HG03097 (cell line): ENCODE measurements at regions not wholly inside any gene's neighbourhood (a gene's known extent, or its start where the extent isn't known, plus 50 kb on each side); places are given as distances from the start of the nearest gene placed in this dataset.

Experiments used
- ATAC-seq: cut with Tn5 transposase; IDR thresholded peaks from one replicate; pipeline ENCODE4 v1.9.1; 2021; ENCODE audit not compliant: unreplicated experiment, low FRiP score

DNA sequence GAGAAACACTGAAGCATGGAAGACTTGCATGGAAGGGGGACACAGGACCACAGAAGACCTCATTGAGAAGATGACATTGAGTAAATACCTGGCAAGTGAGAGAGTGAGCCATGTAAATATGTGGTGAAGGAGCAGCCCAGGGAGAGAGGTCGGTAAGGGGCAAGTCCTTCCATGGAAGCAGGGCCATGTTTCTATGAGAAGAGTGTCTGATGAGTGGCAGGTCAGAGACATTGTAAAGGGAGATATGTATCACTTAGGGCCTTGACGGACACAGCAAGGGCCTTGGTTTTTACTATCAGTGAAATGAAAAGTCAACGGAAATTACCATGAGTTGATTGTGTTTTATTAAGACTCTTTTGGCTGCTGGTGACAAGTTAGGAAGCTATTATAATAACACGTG, 336.4 kb downstream of the PLK2 start:
- no peak for ATAC-seq

DNA sequence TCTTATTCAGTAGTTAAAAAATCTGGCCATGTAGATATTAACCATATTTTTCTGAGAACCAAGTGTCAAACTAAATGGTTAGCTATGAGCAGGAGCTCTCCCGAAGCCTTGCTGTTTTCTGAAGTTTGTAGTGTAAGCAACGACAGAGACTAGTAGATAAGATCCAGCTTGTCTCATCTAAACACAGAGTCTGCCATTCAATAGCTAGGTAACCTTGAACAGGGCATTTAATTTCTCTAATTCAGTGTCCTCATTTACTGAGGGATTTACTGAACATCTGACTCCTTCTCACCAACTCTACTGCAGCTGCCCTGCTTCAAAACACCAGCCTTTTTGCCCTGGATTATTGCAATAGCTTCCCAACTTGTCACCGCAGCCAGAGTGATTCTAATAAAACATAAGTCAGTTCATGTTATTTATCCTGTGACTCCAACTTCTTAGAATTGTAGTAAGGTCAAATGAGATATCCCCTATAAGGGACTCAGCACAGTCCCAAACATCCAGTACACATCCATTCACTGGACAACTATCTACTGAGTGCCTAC, 337.0 kb downstream of the PLK2 start:
- ATAC-seq = no peak

DNA sequence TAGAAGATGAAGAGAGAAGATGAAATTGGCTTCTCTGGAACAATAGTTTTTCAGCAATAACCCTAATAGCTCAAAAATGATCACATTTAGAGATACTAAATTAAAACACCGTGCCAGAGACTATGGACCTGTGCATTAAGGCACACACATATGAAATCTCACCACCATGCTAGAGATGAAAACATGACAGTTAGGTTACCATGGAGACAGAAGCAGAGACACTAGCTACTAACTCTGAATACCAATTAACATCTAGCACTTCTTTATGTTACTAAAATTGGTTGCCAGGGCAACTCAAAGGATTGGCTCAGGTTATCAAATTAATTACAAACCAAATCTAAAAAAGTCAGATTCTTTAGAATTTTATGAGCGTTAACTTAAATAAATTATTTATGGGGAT, 337.7 kb downstream of the PLK2 start:
- no peak for ATAC-seq

DNA sequence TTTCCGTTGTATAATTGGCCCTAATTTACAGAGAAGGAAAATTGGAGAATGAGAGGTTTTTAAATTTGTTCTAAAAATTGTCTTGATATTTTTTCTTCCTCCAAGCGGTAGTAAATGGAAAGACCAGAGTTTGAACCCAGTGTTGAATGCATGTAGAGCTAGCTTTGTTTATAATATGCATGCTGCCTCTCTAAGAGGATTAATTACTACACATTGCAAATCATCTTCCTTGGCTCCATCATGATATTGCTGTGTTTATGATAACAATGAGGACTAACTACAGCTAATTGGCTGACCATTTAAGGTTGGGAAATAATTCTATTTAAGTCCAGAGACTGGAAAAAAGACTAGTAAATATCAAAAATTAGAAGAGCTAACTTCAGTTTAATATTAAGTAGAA, 338.5 kb downstream of the PLK2 start:
- no peak for ATAC-seq

DNA sequence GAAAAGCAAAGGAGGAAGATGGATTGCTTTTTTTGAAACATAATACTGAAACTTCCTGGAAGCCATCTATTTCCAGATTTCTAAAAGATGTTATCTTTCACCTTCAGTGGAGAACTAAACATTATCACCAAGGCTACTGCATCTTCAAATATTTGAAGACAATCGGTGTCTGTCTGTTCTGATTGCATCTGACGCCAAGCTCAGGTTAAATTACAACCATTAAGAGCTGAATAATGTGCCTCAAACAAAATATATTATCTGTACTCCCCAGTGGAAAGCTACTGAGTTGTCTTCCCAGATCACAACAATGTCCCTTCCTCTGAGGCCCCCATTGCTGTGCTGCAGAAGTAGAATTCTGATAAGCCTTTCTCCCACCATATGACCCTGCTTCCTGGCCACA, 342.3 kb downstream of the PLK2 start:
- no peak for ATAC-seq

DNA sequence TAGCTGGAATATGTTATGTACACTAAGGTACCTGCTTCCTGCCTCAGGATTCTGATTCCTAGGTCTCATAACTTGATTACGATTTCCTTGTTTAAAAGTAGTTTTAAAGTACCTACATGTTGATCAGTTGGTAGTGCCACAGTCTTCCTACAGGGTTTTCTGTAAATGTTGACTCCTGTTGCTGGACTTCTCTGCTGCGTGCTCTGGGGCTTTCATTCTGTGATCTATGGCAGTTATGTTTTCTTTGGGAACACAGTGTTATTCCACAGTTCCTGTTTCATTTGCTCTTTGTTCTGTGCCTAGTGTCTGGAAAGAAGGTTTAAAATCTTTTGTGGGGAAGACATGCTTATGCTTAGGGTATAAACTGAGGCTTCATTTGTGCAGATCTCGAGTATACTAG, 343.5 kb downstream of the PLK2 start:
- no peak for ATAC-seq

DNA sequence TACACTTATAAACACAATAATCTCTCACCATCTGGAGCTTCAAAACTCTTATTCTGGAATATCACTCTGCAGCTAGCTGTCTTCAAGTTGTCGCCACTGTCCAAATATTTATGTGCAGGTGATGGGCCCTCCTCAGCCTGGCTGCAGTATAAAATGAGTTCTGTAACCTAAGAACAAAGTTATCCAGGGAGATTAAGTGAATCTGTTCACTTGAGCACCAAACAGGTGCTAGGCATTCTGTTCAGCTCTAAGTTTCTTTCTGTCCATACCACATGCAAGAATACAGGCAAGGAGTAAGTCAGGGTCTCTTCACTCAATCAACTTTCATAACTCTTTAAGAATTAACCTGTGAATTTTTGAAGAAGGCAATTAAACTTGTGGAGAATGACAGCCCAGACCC, 344.1 kb downstream of the PLK2 start:
- no peak for ATAC-seq

DNA sequence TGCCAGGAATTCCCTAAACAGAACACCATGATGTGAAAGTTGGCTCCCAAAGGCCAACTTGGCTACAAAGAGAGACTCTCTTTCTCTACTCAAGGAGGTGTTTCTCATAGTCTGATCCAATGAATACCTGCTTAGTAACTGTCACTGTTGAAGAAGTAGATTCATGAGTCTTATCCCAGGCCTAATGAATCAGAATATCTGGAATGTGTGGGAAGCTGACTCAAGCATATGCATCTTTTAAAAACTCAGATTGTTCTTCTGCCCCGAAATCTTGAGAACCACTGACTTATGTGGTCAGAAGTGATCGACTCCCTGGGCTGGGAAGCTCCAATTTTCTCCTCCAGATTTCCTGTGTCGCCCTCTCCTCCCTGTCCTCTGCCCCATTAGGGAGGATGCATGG, 345.6 kb downstream of the PLK2 start:
- ATAC-seq = no peak

DNA sequence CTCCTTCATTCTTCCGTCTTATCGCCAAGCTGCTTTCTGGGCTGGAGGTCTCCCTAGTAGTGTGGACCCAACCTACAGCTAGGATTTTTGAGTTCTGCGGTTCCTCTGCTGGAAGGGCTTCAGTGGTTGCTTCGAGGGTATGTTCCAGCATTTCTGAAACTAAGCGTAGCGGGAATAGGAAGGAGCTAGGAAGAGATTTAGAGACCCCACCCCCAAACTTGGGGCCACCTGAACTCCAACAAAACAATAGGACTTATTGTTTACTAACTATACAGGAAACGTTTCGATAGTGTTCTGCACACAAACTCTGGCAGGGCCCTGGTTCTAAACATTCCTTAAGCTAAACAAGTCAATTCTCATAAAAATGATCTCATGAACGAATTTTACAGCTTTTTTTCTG, 346.7 kb downstream of the PLK2 start:
- no peak for ATAC-seq

DNA sequence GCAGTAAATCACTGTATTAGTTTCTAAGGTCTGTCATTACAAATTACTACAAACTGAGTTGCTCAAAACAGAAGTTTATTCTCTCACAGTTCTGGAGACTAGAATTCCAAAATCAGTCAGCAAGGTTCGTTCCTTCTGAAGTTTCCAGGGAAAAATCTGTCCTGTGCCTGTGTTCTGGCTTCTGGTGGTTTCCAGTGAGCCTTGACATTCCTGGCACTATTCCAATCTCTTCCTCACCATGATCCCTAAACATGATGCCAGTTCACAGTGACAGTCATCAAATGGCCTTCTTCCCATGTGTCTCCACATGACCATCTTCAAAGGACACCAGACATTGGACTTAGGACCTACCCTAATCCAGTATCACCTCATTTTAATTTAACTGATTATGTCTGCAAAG, 351.4 kb downstream of the PLK2 start:
- ATAC-seq = no peak

DNA sequence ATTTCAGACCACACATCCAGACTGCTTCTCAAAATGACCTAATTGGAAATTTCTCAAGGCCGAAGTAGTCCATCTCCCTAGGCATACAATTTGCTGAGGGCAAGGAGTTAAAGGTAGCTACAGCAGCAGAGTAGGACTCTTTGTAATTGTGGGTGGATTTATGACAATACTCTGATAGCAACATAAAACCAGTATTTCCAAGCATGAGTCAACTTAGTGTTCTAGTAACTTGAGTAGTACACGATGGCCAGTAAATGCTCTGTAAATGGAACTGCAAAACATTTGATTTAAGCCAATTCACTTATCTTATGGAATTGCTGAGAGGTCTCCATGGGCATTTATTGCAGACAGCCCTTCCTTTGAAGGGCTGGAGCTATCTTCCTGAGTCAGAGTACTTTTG, 352.2 kb downstream of the PLK2 start:
- ATAC-seq = no peak

DNA sequence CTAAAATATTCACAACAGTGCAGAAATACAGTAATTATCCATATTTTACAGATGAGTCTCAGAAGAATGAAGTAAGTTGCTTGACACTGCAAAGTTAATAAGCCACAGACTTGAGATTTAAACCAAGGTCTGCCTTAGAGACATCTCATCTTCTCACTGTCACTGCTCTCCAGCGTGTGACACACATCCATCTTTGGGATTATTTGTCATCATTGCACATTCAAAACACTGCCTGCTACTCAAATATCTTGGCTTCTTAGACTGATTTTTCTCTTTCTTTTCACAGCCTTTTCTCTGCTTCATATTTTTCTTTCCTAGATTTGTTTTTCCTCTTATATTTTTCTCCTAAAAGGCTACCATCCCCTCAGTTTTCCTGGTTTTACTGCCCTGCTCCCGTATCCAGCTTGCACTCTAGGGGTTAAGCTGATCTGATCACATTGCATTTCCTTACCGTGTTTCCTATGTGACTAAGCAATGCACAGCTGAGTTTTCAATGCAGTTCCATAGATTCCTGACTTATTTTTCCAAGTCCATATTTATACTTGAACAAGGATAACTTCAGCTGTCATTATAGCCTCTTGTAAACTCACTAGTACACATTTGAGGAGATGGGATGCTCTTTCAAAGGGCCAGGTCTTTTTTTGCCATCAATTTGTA, 353.0 kb downstream of the PLK2 start:
- ATAC-seq = no peak

DNA sequence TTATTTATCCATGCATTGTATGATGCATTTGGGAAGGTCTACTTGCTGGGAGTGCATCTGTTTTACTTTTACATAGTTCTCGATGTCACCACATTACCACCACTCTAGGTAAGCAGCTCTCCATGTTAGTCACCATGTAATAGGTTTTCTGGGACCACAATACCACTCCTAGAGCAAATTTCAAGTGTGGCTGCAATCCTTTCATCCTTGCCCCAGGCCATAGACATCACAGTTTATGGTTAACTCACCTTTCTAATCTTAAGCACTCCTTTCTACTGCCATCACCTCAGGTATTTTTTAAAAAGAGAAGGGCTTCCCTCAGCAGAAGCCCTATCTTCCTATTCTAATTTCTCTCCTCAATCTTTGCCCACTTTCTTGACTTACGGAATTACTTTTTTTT, 354.1 kb downstream of the PLK2 start:
- no peak for ATAC-seq

DNA sequence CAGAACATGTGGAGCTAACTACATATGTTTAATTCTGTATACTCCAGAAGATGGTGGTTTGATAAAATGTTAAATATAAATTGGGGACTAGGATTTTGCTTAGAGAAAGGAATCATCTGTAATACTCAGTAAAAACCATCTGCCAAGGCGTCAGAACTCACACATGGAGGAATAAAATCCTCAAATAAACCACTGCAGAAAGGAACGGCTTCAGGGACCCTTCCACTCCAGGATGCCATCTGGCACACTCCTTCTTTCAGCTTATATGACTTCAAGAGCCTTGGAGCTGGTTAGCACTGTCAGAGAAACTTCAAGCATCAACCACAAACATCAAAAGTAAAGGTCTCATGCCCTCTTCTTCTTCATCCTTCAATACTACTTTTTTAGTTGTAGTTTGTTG, 360.6 kb downstream of the PLK2 start:
- no peak for ATAC-seq

DNA sequence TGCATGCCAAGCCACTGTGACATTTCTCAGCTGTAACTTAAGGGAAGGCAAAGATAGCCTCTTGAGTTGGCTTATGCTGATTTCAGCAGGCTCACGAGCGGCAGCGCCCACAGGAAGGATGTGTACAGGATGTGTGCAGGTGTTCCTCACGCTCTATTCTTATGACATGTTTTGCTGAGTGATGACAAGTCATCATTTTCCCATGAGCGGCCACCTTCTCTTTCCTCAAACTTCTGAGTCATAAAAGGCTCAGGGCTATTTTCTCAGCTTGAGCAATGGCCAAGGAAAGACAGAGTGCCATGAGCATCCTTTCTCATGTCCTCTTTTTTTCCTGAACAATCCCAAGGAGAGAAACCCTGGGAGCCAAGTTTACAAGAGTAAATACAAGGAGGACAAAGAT, 365.9 kb downstream of the PLK2 start:
- no peak for ATAC-seq

DNA sequence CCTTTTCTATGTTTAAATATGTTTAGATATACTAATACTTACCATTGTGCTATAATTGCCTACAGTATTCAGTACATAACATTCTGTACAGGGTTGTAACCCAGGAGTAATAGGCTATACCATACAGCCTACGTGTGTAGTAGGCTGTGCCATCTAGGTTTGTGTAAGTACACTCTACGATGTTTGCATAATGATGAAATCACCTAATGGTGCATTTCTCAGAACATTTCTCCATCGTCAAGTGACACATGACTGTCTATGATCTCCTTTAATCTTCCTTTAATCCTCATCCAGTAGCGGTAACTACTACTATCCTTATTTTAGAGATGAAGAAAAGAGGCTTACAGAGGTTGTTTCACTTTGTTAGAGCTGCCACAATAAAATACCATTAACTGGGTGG, 369.2 kb downstream of the PLK2 start:
- no peak for ATAC-seq

DNA sequence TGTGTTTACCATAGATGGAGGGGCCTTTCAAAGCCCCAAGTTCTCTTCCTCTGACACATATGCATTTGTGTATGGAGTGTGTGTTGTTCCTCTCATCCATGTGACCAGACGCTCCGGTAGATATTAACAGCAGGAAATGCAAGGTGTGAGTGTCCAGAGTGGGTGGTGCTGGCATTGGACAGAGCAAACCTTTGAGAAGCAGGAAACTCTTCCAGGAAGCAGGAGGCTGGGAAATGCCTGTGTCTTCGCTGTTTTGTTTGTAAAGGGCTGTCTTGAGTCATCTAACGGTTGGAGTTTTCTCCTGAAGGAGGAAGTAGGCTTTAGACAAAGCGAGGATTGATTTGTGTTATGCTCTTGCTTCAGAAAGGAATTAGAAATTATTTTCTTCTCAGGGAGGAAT, 370.9 kb downstream of the PLK2 start:
- no peak for ATAC-seq

DNA sequence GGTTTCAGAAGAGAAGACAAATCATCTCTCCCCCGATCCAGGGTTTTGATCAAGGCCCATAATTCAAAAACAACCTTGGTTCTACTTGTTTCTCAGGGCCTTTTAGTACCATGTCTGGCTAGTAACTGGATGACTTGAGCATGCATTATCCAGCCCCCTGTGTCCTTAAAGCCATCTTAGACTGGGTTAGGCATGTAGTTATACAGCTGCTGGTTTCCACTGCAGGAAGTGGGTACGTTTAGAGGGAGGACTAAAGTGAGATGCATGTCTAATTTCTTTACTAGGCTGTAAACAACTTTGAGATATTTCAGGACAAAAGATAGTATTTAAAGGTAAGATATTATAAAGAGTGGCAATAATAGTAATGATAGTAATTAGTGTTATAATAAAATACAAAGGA, 372.0 kb downstream of the PLK2 start:
- ATAC-seq = no peak

DNA sequence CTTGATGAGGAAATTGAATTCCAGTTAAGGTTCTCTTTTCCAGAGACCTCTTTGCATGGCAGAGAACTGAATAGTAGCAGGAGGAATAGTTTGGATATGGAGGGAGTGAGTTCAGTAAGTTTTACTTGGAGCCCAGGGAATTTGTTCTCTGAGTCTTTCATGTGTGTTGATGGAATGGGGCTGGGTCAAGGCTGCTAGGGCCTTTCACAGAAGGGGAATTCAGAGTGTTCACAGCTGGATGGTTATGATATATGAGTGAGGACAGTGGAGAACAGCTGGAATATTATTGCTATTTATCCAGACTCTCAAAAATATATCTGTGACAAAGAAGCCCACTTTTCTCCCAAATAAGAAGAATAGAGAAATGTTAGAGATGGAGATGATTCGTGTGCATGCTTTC, 372.8 kb downstream of the PLK2 start:
- ATAC-seq = no peak

DNA sequence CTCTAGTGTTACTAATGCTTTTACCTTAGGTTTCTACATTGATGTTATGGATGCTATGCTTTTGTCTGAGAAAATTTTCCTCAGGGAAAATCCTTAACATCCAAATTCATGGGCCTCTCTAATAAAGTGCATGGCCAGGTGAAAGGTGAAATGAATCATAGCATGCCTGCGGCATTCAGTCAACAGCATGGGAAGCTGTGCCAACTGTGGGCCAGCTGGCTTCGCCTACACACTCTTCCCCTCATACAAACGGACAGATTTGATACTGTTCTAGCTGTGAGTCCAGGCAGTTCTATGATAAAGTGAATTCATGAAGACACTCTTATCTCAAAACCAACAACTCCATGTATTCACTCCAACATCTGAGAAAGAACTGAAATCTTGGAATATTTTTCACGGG, 374.1 kb downstream of the PLK2 start:
- no peak for ATAC-seq

DNA sequence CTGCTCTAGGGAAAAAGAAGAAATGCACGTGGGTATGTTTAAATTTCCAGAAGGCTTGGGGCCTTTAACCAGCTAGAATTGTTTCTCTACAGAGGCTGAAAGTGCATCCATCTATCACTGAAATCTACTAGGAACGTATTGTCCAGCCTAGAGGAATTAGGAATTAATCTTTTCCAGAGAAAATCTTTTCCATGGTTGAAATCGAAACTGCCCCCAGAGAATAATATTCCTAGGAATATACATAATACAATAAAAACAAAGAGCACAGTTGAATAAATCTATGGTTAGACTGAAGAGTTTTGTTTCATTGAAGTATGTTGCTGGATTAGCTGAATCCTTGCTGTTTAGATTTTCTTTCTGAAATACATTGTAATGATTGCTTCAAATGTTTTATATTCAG, 378.5 kb downstream of the PLK2 start:
- no peak for ATAC-seq

DNA sequence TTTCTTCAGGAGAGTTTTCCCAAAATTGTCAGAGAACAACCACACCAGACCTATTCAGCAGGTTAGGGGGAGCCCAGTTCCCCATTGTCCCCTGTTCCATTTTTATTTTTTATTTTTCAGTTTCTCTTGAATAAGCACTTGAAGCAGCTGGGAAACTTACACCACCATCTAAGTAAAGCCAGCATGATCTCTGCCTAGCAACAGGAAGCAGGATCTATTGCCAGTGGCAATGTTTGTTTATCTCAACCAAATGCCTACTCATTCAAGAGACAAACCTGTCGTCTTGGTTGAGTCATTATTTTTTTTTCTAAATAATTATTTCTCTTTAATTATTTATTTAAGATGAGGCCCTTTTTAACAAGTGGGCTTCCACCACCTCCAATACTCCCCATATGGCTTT, 379.3 kb downstream of the PLK2 start:
- ATAC-seq = no peak

DNA sequence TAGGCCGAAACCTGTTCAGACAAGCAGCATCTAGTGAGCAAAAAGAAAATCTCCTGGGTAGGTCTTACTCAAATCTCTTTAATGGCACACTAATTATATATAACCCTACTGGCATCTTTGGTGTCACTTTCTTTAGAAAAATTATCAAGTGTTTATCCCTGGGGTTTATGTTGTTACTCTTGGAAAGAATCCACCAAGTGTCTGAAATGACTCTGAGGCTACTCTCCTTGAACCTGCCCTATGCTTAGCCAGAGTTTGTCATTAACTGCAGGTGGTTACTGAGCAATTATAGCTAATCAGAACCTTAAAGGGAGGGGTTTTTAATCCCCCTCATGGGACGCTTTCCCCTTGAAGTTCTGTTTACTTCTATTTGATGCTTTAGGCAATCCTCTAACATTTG, 381.9 kb downstream of the PLK2 start:
- ATAC-seq = no peak
